ENCODE measurements at regions not wholly inside any gene's neighbourhood (a gene's known extent, or its start where the extent isn't known, plus 50 kb on each side); places are given as distances from the start of the nearest gene placed in this dataset.

GRCh38 chr18:22285361-22286140, 116.2 kb downstream of the GATA6 start:
- H3K27me3 Mint-ChIP-seq (ENCODE audit: low read depth): peaks cover 6% of the 10 kb centered on the region
- H3K79me2 ChIP-seq (ENCODE audit: insufficient read depth, low read length): no peaks in the 10 kb centered on the region
- DNase-seq: no peak
- H3K36me3 Mint-ChIP-seq (ENCODE audit: insufficient read depth in 1 of 3, low read depth in 3 of 3): no peaks in the 10 kb centered on the region; a peak in 1 of 7 replicates
- H2BK20ac ChIP-seq (ENCODE audit: low read depth, low read length, poor library complexity, severe bottlenecking): no peak overlapping the region
- H3K4me3 Mint-ChIP-seq: no peak overlapping the region
- H2BK120ac ChIP-seq (ENCODE audit: low read depth, low read length, poor library complexity, severe bottlenecking): no peak overlapping the region
- peaks cover 0 to 3% of the 10 kb centered on the region in 2 experiments; a peak in 1 of 5 replicates for H3K9me3 Mint-ChIP-seq
- 0 out of 4 replicates have a peak, but pooled peaks cover 0 to 4% of the 10 kb centered on the region in 2 experiments for H3K4me1 Mint-ChIP-seq
- H2AFZ ChIP-seq (ENCODE audit: low read length): no peak overlapping the region
- H3K18ac ChIP-seq (ENCODE audit: insufficient read length, low read depth, low read length): no peak overlapping the region
- H3K4ac ChIP-seq (ENCODE audit: low read depth, low read length): no peak overlapping the region
- H4K20me1 ChIP-seq (ENCODE audit: control insufficient read depth, insufficient read depth, insufficient read length): no peaks in the 10 kb centered on the region
- TF ChIP-seq, protein P1, sequence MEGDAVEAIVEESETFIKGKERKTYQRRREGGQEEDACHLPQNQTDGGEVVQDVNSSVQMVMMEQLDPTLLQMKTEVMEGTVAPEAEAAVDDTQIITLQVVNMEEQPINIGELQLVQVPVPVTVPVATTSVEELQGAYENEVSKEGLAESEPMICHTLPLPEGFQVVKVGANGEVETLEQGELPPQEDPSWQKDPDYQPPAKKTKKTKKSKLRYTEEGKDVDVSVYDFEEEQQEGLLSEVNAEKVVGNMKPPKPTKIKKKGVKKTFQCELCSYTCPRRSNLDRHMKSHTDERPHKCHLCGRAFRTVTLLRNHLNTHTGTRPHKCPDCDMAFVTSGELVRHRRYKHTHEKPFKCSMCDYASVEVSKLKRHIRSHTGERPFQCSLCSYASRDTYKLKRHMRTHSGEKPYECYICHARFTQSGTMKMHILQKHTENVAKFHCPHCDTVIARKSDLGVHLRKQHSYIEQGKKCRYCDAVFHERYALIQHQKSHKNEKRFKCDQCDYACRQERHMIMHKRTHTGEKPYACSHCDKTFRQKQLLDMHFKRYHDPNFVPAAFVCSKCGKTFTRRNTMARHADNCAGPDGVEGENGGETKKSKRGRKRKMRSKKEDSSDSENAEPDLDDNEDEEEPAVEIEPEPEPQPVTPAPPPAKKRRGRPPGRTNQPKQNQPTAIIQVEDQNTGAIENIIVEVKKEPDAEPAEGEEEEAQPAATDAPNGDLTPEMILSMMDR (conservative IDR thresholded peaks at IDR 0.05): no peak
- no peak overlapping the region for H3K4me2 ChIP-seq (ENCODE audit: insufficient read depth, insufficient read length, low read length)
- H4K5ac ChIP-seq (ENCODE audit: insufficient read length, low read depth, low read length): no peak overlapping the region
- no peaks in the 10 kb centered on the region for H3K27me3 ChIP-seq (ENCODE audit: insufficient read depth, low read length)
- H3K9ac ChIP-seq (ENCODE audit: extremely low read depth, insufficient read length, low read length): no peak overlapping the region
- no peak overlapping the region for H3K14ac ChIP-seq (ENCODE audit: insufficient read depth, low read length)
- H3K27ac Mint-ChIP-seq: no peak overlapping the region; a peak in 1 of 7 replicates
- H3K9me3 ChIP-seq (ENCODE audit: control insufficient read depth, low read depth, low read length): no peaks in the 10 kb centered on the region
- no peak overlapping the region for H2BK12ac ChIP-seq (ENCODE audit: insufficient read length, low read depth, low read length)
- no peaks in the 10 kb centered on the region for H3K23me2 ChIP-seq (ENCODE audit: insufficient read length, low read depth, low read length, poor library complexity, severe bottlenecking)
- no CpG with 5 or more reads among the region's 3 CpGs for WGBS (ENCODE audit: extremely low coverage, insufficient read length, low lambda C conversion rate)
- H2BK5ac ChIP-seq (ENCODE audit: insufficient read length, low read length): no peak overlapping the region
- no peak overlapping the region for H3K23ac ChIP-seq (ENCODE audit: insufficient read length, low read depth, low read length)
- no peak overlapping the region for H4K8ac ChIP-seq (replicated peaks; ENCODE audit: insufficient read length, low read depth, low read length)
- no peak overlapping the region for H2BK15ac ChIP-seq (ENCODE audit: low read depth, low read length)
- H3K4me1 ChIP-seq (ENCODE audit: insufficient read depth, low read length): no peaks in the 10 kb centered on the region
- no peak overlapping the region for H4K91ac ChIP-seq (ENCODE audit: insufficient read length, low read depth, low read length)
- H3T11ph ChIP-seq (ENCODE audit: low read length): no peak overlapping the region
- no peak overlapping the region for H3K27ac ChIP-seq (ENCODE audit: insufficient read length, low read depth, low read length)
- H3K56ac ChIP-seq (ENCODE audit: insufficient read length, low read depth, low read length): no peak overlapping the region
- H2AK5ac ChIP-seq (ENCODE audit: insufficient read length, low read length): no peak overlapping the region
- no peaks in the 10 kb centered on the region for H3K79me1 ChIP-seq (ENCODE audit: insufficient read depth, low read depth, low read length, poor library complexity, severe bottlenecking)
